Mesenchymal stem cell (in vitro differentiated cells and primary cell): ENCODE measurements at regions not wholly inside any gene's neighbourhood (a gene's known extent, or its start where the extent isn't known, plus 50 kb on each side); places are given as distances from the start of the nearest gene placed in this dataset.

ENCODE experiments used
- DNase-seq: peaks from one replicate; pipeline ENCODE4 v3.0.0-alpha.2; 2013
- H2AFZ ChIP-seq: one replicate; pipeline ENCODE4 v1.6.1; 2013; ENCODE audit warnings: low read depth, mild to moderate bottlenecking, control low read depth, inconsistent platforms, low read length, moderate library complexity
- H2AK5ac ChIP-seq: 2 replicates; pipeline ENCODE4 v1.6.1; 2013; ENCODE audit warnings: low read length, moderate library complexity, mild to moderate bottlenecking, inconsistent platforms; ENCODE audit not compliant: severe bottlenecking
- H2BK120ac ChIP-seq: one replicate; pipeline ENCODE4 v1.6.1; 2013; ENCODE audit warnings: low read depth, mild to moderate bottlenecking, inconsistent platforms, low read length, moderate library complexity
- H2BK12ac ChIP-seq, 2 experiments: one replicate each; pipeline ENCODE4 v1.6.1; 2013; ENCODE audit warnings: inconsistent platforms in 2 of 2, low read length in 2 of 2, mild to moderate bottlenecking in 2 of 2, moderate library complexity in 2 of 2, control low read depth in 1 of 2
- H2BK15ac ChIP-seq: one replicate; pipeline ENCODE4 v1.6.1; 2013; ENCODE audit warnings: mild to moderate bottlenecking, low read depth, inconsistent platforms; ENCODE audit not compliant: poor library complexity, severe bottlenecking
- H2BK5ac ChIP-seq: 2 replicates; pipeline ENCODE4 v1.6.1; 2013; ENCODE audit warnings: low read depth, mild to moderate bottlenecking, low read length, control low read depth, inconsistent platforms; ENCODE audit not compliant: poor library complexity, severe bottlenecking
- H3K14ac ChIP-seq, 2 experiments: one replicate each; pipeline ENCODE4 v1.6.1; 2013; ENCODE audit warnings: inconsistent platforms in 2 of 2, low read length in 2 of 2, control low read depth in 1 of 2, mild to moderate bottlenecking in 1 of 2, moderate library complexity in 1 of 2
- H3K18ac ChIP-seq, 2 experiments: one replicate each; pipeline ENCODE4 v1.6.1; 2013; ENCODE audit warnings: inconsistent platforms in 2 of 2, low read length in 2 of 2, control low read depth in 1 of 2, low read depth in 1 of 2, mild to moderate bottlenecking in 1 of 2
- H3K23ac ChIP-seq, 2 experiments: one replicate each; pipeline ENCODE4 v1.6.1; 2013; ENCODE audit warnings: inconsistent platforms in 2 of 2, low read length in 2 of 2, mild to moderate bottlenecking in 2 of 2, moderate library complexity in 2 of 2, control low read depth in 1 of 2
- H3K27ac ChIP-seq: 2 replicates; pipeline ENCODE4 v1.5.1; 2013; ENCODE audit warnings: mild to moderate bottlenecking, moderate library complexity, low read length, control low read depth, inconsistent platforms; ENCODE audit not compliant: poor library complexity, severe bottlenecking
- H3K27me3 ChIP-seq, 2 experiments: 2 replicates each; pipeline versions ENCODE4 v1.6.1 to v1.7.0; 2013; ENCODE audit warnings: low read length in 2 of 2, mild to moderate bottlenecking in 2 of 2, moderate library complexity in 2 of 2, control low read depth in 1 of 2, inconsistent platforms in 1 of 2; ENCODE audit not compliant: control insufficient read depth in 1 of 2, insufficient read depth in 1 of 2
- H3K36me3 ChIP-seq, 2 experiments: 2 replicates each; pipeline versions ENCODE4 v1.6.1 to v1.7.0; 2013; ENCODE audit warnings: low read length in 2 of 2, control low read depth in 1 of 2, inconsistent platforms in 1 of 2, low read depth in 1 of 2, mild to moderate bottlenecking in 1 of 2; ENCODE audit not compliant: insufficient read depth in 2 of 2, control insufficient read depth in 1 of 2
- H3K4ac ChIP-seq, 2 experiments: one replicate each; pipeline ENCODE4 v1.6.1; 2013; ENCODE audit warnings: inconsistent platforms in 2 of 2, low read length in 2 of 2, mild to moderate bottlenecking in 2 of 2, moderate library complexity in 2 of 2, control low read depth in 1 of 2, low read depth in 1 of 2
- H3K4me1 ChIP-seq: 2 replicates; pipeline ENCODE4 v1.6.1; 2013; ENCODE audit warnings: low read depth, low read length, control low read depth; ENCODE audit not compliant: control insufficient read depth, insufficient read depth
- H3K4me2 ChIP-seq: 2 replicates; pipeline ENCODE4 v1.6.1; 2013; ENCODE audit warnings: low read length, mild to moderate bottlenecking, inconsistent platforms; ENCODE audit not compliant: poor library complexity, severe bottlenecking
- H3K4me3 ChIP-seq, 2 experiments: 2 replicates each; pipeline versions ENCODE4 v1.5.1 to v1.7.0; 2013; ENCODE audit warnings: low read length in 2 of 2, mild to moderate bottlenecking in 2 of 2, control low read depth in 1 of 2, low read depth in 1 of 2; ENCODE audit not compliant: insufficient read depth in 1 of 2
- H3K79me1 ChIP-seq: replicated peaks from 2 replicates; pipeline ENCODE4 v1.6.1; 2013; ENCODE audit warnings: mild to moderate bottlenecking, control low read depth, low read length, inconsistent platforms; ENCODE audit not compliant: poor library complexity, severe bottlenecking
- H3K9ac ChIP-seq: 2 replicates; pipeline ENCODE4 v1.7.0; 2013; ENCODE audit warnings: mild to moderate bottlenecking, low read length, moderate library complexity
- H3K9me3 ChIP-seq: 2 replicates; pipeline ENCODE4 v1.7.0; 2013; ENCODE audit warnings: mild to moderate bottlenecking, low read length; ENCODE audit not compliant: control insufficient read depth
- H4K8ac ChIP-seq: one replicate; pipeline ENCODE4 v1.6.1; 2013; ENCODE audit warnings: inconsistent platforms, mild to moderate bottlenecking, low read length, moderate library complexity
- H4K91ac ChIP-seq: one replicate; pipeline ENCODE4 v1.6.1; 2013; ENCODE audit warnings: mild to moderate bottlenecking, low read length, inconsistent platforms
- WGBS: methylation state at CpG from one replicate; pipeline ENCODE4 v1.1.7; 2013; ENCODE audit warnings: mixed read lengths; 5-methylcytosine and 5-hydroxymethylcytosine counted together

DNA sequence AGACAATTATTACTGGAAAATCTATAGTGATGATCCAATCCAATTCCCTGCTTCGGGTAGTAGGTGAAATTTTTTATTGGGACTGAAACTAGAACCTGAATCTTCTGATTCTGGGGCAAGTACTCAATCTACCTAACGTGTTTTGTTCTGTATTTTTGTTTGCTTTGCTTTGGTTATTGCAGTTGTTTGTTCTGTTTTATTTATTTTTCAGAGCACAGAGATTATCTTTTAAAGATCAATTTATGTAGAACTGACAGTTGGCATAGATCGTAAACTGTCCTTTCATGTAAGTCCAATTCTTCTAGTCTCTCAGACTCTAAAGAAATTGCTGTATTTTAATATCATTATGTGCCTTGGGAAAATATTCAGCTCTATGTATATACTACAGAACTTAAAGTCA lies 401.6 kb downstream of the ANXA1 start:
- H3K18ac ChIP-seq = no peak overlapping the region
- no peaks in the 10 kb centered on the region for H3K9me3 ChIP-seq
- no peaks in the 10 kb centered on the region for H3K79me1 ChIP-seq
- no peak overlapping the region for H2BK120ac ChIP-seq
- no peak overlapping the region for H2BK15ac ChIP-seq
- H3K4me3 ChIP-seq = no peak overlapping the region
- H2BK12ac ChIP-seq = no peak overlapping the region
- DNase-seq = no peak
- WGBS = 40% methylated on average over 2 of the region's 3 CpGs
- H3K4ac ChIP-seq = no peak overlapping the region
- no peak overlapping the region for H4K91ac ChIP-seq
- H2BK5ac ChIP-seq = no peak overlapping the region
- no peaks in the 10 kb centered on the region for H3K4me1 ChIP-seq
- no peak overlapping the region for H3K27ac ChIP-seq
- H3K4me2 ChIP-seq = no peak overlapping the region
- H2AFZ ChIP-seq = no peak overlapping the region
- H3K14ac ChIP-seq = no peak overlapping the region
- H3K36me3 ChIP-seq = no peaks in the 10 kb centered on the region
- no peak overlapping the region for H4K8ac ChIP-seq
- no peak overlapping the region for H2AK5ac ChIP-seq
- no peak overlapping the region for H3K23ac ChIP-seq
- no peak overlapping the region for H3K9ac ChIP-seq
- H3K27me3 ChIP-seq = no peaks in the 10 kb centered on the region

- Histone ChIP-seq H3K4ac (no peak overlapping the region), H4K91ac (no peak overlapping the region), H3K27ac (no peak overlapping the region), H3K18ac (no peak overlapping the region), H2AK5ac (no peak overlapping the region), H2AFZ (no peak overlapping the region), H2BK12ac (no peak overlapping the region), H3K4me3 (no peak overlapping the region), H3K79me1 (no peaks in the 10 kb centered on the region), H3K4me2 (no peak overlapping the region), H3K14ac (no peak overlapping the region), H3K9me3 (no peaks in the 10 kb centered on the region), H3K27me3 (no peaks in the 10 kb centered on the region), H3K23ac (no peak overlapping the region), H3K36me3 (no peaks in the 10 kb centered on the region), H2BK120ac (no peak overlapping the region), H3K9ac (no peak overlapping the region), H2BK5ac (no peak overlapping the region), H2BK15ac (no peak overlapping the region), H3K4me1 (no peaks in the 10 kb centered on the region), H4K8ac (no peak overlapping the region)
- DNase-seq = no peak
Observed at GRCh38 chr9:73558471-73558870, 406.8 kb downstream of the ANXA1 start.

GRCh38 chr9:73565026-73565425 lies 413.4 kb downstream of the ANXA1 start:
- no peak overlapping the region for H3K4me2 ChIP-seq
- H3K4me1 ChIP-seq = no peaks in the 10 kb centered on the region
- no peak overlapping the region for H2AK5ac ChIP-seq
- no peak overlapping the region for H3K18ac ChIP-seq
- H4K91ac ChIP-seq = no peak overlapping the region
- no peak overlapping the region for H3K4ac ChIP-seq
- no peaks in the 10 kb centered on the region for H3K27me3 ChIP-seq
- H3K79me1 ChIP-seq = no peaks in the 10 kb centered on the region
- H3K27ac ChIP-seq = no peak overlapping the region
- no peak overlapping the region for H2BK5ac ChIP-seq
- no peak overlapping the region for H3K9ac ChIP-seq
- H3K36me3 ChIP-seq = no peaks in the 10 kb centered on the region
- no peak overlapping the region for H2BK12ac ChIP-seq
- no peak overlapping the region for H2BK120ac ChIP-seq
- H3K9me3 ChIP-seq = no peaks in the 10 kb centered on the region
- WGBS = 79% methylated on average over 3 of the region's 4 CpGs
- no peak overlapping the region for H4K8ac ChIP-seq
- no peak overlapping the region for H3K14ac ChIP-seq
- DNase-seq = no peak
- H2BK15ac ChIP-seq = no peak overlapping the region
- H3K23ac ChIP-seq = no peak overlapping the region
- no peak overlapping the region for H3K4me3 ChIP-seq
- H2AFZ ChIP-seq = no peak overlapping the region

GRCh38 chr9:73565833-73566465 lies 414.3 kb downstream of the ANXA1 start:
- Histone ChIP-seq H2AK5ac (no peak overlapping the region), H3K27me3 (no peaks in the 10 kb centered on the region), H2BK5ac (no peak overlapping the region), H2BK15ac (no peak overlapping the region), H3K9me3 (no peaks in the 10 kb centered on the region), H3K4me1 (no peaks in the 10 kb centered on the region), H3K27ac (no peak overlapping the region), H4K8ac (no peak overlapping the region), H2AFZ (no peak overlapping the region), H3K79me1 (no peaks in the 10 kb centered on the region), H3K14ac (no peak overlapping the region), H4K91ac (no peak overlapping the region), H3K36me3 (no peaks in the 10 kb centered on the region), H2BK12ac (no peak overlapping the region), H3K4me3 (no peak overlapping the region), H3K4me2 (no peak overlapping the region), H2BK120ac (no peak overlapping the region), H3K23ac (no peak overlapping the region), H3K9ac (peak overlapping the region; percentile 27), H3K18ac (no peak overlapping the region), H3K4ac (no peak overlapping the region)
- peak; percentile 82 for DNase-seq
